HK-2 (cell line): ENCODE measurements at regions not wholly inside any gene's neighbourhood (a gene's known extent, or its start where the extent isn't known, plus 50 kb on each side); places are given as distances from the start of the nearest gene placed in this dataset.

ENCODE experiments used
- DNase-seq: peaks from one replicate; pipeline ENCODE4 v3.0.0-alpha.2; 2018; ENCODE audit not compliant: unreplicated experiment

DNA sequence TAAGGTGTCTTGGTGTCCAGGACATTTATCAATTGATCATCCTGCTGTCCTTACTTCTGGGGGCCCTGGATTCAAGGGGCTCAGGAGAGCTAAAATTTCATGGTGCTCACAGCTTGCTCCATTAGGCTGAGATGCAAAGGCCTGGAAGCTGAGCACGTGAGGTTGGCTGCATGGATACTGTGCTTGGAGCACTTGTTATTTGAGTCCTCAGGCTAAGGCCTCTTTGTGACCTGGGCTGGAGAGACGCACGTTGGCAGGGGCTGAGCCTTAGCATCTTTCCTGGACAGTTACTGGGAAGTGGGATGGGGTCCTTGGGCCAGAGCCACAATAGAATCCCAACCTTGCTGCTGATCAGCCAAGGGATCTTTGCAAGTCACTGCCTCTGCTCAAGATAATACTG, 151.2 kb upstream of the HS6ST1 start:
- DNase-seq = no peak

DNA sequence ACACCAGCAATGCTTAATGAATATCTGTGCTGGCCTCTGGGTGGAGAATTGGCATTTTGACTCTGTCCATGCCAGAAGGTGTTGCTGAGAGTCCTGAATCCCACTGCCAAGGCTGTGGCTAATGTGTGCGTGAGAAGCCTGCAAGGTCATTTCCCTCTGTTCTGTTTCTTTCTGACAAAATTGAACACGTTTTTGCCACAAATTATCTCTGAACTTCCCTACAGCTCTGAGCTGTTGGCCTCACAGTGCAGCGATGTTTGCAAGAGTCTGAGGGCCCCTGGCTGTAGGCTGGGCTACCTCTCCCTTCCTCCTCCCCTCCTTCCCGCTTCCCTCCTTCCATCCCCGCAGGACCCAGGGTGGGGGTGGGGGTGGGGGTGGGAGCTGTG, 154.1 kb upstream of the HS6ST1 start:
- DNase-seq = no peak

DNA sequence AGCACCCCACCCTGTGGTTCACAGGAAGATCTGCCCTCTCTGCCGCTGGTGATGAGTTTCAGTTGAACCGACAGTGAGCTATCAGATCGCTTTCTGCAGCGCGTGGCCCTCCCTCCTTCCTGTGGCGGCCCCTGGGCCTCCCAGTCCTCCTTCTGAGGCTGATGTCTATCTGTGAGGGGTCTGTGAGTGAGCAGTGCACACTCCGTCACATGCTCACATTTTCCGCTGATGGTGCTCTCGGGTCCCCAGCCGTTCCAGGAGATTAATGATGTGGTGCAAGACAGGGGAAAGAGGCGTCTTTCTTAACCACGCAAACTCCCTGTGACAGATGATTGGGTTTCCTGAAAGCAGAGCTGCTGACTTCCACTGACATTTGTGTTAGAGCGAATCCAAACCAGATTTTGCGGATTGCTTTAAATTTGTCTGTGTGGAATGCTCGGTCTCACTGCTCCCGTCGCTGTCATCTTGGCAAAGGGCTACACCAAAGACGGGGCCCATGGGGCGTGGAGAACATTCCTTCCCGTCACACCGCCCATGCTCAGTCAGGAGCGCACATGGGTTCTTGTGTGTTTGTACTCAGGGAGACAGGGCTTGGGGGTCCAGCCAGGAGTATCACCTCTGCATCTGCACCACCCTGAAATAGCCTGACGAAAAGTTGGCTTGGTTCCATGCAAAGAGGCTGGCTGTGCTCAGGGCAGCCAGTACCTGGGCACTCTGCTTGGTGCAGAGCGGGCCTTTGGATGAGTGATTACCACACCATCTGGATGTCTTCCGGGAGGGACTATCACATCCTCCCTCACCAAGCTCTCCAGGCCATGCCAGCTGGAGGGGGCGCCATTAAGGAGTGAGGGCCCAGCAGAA, 154.7 kb upstream of the HS6ST1 start:
- no peak for DNase-seq

DNA sequence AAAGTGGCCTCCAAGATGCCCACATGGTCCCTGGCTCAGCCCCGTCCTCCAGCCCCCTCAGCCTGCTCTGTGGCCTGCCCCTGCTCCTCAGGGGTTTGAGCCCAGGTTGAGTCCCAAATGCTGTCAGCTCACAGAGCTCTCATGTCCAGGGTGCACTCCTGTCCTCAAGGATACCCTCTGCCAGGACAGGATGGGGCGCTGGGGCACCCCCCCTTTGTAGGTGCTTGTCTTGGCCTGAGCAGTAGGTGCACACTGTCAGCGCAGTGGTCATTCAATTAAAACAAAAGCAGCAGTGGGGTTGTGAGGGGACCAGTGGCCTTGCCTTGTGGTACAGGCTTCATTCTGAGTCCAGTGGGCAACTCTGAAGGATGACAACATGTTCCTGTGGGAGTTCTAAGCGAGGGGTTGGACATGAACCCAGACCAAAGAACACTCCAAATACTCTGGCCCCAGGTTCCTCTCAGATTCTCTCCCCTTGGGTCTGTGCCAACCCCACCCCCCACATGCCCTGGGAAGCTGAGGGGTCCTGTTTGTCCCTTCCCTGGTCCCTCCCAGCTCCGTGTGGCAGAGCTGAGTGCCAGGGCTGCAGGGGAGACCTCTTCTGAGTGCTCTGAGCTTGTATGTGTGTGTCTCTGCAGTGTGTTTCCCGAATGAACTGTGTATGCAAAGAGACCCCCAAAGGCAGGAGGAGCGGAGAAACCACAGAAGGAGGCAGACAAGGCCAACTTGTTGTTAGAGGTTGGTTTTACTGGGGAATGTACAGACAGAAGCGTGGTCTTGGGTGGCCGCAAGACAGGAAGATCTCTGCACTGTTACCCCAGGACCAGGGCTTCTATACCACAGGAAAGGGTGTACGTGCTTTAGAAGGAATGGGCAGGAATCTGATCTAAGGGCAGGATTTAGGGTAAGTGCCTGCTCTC, 155.6 kb upstream of the HS6ST1 start:
- DNase-seq = no peak

DNA sequence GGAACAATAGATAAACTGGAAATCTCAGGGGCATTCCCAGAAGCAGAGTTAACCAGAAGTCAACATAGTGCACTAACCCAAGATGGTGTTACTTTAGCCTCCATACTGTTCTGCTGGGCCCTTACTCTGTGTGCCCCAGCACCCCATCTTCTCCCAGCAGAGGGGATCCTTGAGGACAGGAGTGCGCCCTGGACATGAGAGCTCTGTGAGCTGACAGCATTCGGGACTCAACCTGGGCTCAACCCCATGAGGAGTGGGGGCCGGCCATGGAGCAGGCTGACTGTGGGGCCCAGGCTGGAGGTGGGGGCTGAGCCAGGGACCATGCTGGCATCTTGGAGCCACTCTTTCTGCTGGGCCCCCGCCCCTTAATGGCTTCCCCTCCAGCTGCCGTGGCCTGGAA, 156.3 kb upstream of the HS6ST1 start:
- DNase-seq = no peak

DNA sequence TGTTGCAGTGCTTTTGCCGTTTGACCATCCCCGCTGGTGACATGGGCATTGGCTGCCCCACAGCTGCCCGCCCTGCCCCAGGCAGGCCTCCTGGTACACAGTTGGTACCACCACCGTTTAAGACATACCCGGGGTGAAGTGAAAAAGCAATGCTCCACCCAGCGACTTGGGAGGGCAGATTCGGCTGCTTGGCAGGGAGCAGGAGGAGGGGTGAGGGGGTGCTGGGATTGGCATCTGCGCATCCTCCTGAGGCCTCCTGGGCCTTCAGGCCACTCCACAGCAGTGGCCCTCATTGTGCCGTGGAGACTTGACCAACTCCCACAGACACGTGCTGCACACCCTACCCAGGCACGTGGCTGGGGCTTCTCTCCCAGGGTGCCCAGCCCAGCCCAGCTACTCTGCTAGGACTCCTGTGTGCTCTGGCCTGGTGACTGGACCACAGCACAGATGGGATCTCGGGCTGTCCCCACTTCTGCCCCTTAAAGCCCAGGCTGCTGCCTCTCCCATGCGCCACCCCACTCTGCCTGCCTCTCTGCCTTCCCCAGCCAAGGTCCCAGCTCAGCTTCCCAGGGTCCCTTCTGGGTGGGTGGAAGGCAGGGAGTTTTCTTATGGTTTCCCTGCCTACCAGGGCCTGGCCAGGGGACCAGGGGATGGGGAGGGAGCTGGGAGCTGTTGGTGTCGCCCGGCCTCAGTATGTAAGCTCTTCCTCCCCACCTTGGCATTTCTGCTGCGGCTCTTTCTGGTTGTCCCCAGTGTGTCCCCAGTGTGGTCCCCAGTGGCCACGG, 157.0 kb upstream of the HS6ST1 start:
- DNase-seq = no peak

DNA sequence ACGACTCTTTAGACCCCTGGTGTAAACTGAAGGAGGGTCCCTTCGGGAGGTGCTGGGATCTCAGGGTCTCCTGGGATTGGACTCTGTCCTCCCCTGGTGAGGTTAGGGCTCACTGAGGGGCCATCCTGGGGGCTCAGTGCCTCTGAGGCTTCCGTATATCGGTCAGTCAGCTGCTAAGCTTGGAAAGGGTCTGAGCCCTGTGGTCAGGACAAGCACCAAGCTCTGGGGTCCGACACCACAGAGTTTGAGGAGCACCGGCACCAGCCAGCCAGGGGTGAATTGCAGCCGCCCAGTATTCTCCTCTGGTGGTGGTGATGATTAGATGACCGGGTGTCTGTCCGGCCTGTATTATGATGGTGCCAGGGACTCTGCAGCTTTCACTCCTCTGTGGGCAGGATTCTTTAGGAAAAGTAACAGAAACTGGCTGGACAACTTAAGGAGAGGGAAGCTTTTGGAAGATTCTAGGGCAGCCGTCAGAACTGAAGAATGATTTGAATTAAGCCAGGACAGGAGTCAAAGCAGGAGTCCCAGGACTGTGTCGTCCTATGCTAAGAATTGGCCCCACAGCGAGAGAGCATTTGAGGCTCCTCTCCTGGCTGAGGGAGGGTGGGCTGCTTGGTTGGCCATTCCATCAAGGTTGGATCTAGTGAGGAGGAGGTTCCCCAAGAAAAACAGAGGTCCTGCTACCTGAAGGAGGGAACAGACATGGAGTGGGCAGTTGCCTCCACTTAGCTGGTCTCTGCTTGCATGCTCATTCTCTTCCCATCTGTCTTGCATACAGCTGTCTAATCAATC, 158.6 kb upstream of the HS6ST1 start:
- no peak for DNase-seq

- no peak for DNase-seq
Observed at GRCh38 chr2:128477891-128478290, 159.2 kb upstream of the HS6ST1 start.

- DNase-seq = no peak
Observed at GRCh38 chr2:128485761-128486639, 167.3 kb upstream of the HS6ST1 start.

GRCh38 chr2:128486640-128487375, 168.1 kb upstream of the HS6ST1 start:
- no peak for DNase-seq

DNA sequence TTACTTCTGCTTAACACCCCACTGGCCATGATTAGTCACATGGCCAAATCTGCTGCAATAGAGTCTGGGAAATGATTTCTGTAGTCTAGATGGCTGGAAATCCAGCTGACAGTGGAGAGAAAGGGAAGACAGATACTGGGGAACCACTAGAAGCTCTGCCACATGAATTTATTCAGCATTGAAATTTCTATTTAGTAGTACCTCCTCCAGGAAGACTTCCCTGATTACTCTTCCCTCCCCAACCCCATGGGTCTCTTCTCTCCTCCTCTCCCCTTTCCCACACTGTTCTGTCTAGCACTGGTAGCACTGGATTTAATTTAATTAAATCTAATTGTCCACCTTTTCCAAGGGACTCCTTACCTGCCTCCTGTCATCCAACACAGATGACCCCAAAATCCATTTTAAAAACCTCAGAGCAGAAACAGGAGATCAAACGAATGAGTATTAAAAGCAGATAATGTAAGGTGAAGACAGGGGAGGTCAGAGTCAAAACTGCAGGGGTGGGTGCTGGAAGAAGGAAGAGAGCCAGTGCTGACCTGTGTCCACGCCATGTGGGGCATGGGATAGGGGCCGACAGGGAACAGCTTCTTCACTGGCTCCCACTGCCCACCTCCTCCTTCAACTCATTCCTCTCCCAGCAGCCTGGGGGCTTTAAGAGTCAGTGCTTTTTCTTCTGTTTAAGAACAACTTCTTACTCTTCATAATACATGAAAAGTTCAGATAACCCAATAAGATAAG, 169.2 kb upstream of the HS6ST1 start:
- DNase-seq = no peak

DNA sequence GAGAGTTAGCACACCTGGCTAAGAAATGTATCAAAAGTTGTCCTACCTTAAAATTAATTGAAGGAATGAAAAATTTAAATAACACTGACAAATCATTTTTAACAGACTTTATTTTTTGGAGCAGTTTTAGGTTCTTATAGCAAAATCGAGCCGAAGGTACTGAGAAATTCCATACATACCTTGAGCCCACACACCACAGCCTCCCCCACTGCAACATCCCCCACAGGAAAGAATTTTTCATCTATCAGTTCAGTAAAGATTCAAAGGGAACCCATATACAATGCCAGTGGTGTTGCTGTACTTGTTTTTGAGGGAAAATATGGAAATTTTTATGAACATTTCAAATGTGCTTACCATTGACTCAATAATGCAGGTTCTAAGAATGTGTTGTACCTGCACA, 169.8 kb upstream of the HS6ST1 start:
- no peak for DNase-seq

GRCh38 chr2:128489526-128490273, 171.0 kb upstream of the HS6ST1 start:
- DNase-seq = no peak

- no peak for DNase-seq
Observed at GRCh38 chr2:128490321-128490720, 171.7 kb upstream of the HS6ST1 start.

- DNase-seq = no peak
Observed at GRCh38 chr2:128490881-128491691, 172.4 kb upstream of the HS6ST1 start.

- DNase-seq = no peak
Observed at GRCh38 chr2:128491692-128492244, 173.1 kb upstream of the HS6ST1 start.
